22Rv1 (cell line): ENCODE measurements at regions not wholly inside any gene's neighbourhood (a gene's known extent, or its start where the extent isn't known, plus 50 kb on each side); places are given as distances from the start of the nearest gene placed in this dataset.

Experiments used
- CTCF ChIP-seq: fragments of 450-650 bp; IDR thresholded peaks from 2 replicates; pipeline ENCODE4 v1.5.1; 2017; ENCODE audit warnings: mild to moderate bottlenecking
- ZFX ChIP-seq: fragments of 450-650 bp; IDR thresholded peaks from 2 replicates; pipeline ENCODE4 v1.6.1; 2017; ENCODE audit warnings: antibody characterized with exemption, borderline replicate concordance

- no peak for TF ChIP-seq CTCF
- TF ChIP-seq ZFX = no peak
Measured at GRCh38 chr3:70476174-70476573, 163.7 kb upstream of the MDFIC2 start.
